Left cardiac atrium (tissue), 4 donors: ENCODE measurements at regions not wholly inside any gene's neighbourhood (a gene's known extent, or its start where the extent isn't known, plus 50 kb on each side); places are given as distances from the start of the nearest gene placed in this dataset.
"Not testable (repeated sequence)": the region's sequence is repeated elsewhere in the genome, so short reads cannot be mapped to it uniquely, and the experiment has no call there.

Source experiments
- ATAC-seq, 2 donors: fragments of 200-7000 bp; cut with Tn5 transposase; one replicate each; pipeline ENCODE4 v1.9.1; 2020; ENCODE audit warnings: mild to moderate bottlenecking in 2 of 2, moderate library complexity in 2 of 2
- DNase-seq: peaks from one replicate; pipeline ENCODE4 v3.0.0-alpha.2; 2020
- intact Hi-C, 2 donors: fragments of 100-400 bp; cut with DNase I; formaldehyde crosslinking; loops; one replicate each; pipeline versions ENCODE4 v1.14.1 to v1.15.1; 2022 to 2023
- donor health status: DM: no; HTN: yes; CAD: no.
- donor health status: DM: no; HTN: yes; CAD: no; lungs with severe emphysema.
- donor health status: DM: yes; HTN: yes; CAD: no.
- donor health status: Dilated cardiomyopathy.

DNA sequence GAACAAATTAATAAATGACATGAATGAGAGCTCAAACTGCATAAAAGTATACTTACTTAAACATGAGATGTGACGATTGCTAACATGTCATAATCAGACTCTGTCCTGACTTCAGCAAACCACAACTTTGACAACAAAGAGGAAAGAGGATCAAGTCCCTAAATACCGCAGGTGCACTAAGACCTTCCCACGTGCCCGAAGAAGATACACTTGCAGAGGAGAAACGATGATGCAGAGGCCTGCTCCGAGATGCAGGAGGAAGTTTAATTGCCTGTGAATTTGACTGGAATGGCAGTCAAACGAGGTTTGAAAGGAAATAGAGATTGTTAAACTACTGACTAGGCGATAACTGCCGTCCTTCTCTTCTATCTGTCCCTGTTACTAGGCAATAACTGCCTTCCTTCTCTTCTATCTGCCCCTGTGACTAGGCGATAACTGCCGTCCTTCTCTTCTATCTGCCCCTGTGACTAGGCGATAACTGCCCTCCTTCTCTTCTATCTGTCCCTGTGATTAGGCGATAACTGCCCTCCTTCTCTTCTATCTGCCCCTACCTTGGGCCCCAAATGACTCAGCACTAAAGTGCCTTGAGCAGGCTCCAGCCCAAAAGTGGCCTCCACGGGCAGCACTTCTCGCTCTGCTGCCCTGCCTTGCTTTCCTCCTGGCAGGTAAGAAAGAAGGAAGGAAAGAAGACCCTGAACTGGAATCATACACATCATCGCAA lies 2226.0 kb upstream of the DEFB115 start:
- DNase-seq, ATAC-seq, intact Hi-C loops: not testable (repeated sequence)

DNA sequence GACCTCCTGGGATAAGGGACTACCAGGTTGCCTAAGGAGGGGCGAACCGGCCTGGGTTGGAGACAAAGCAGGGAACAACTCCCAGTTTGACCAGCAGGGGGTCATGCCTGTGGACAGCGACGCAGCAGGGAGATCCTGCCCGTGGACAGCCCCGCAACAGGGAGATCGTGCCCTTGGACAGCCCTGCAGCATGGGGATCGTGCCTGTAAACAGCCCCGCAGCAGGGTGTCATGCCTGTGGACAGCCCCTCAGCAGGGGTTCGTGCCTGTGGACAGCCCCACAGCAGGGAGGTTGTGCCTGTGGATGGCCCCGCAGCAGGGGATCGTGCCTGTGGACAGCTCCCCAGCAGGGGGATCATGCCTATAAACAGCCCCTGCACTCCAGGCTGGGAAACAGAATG lies 2213.2 kb upstream of the DEFB115 start:
- DNase-seq, intact Hi-C loops, ATAC-seq: not testable (repeated sequence)

DNA sequence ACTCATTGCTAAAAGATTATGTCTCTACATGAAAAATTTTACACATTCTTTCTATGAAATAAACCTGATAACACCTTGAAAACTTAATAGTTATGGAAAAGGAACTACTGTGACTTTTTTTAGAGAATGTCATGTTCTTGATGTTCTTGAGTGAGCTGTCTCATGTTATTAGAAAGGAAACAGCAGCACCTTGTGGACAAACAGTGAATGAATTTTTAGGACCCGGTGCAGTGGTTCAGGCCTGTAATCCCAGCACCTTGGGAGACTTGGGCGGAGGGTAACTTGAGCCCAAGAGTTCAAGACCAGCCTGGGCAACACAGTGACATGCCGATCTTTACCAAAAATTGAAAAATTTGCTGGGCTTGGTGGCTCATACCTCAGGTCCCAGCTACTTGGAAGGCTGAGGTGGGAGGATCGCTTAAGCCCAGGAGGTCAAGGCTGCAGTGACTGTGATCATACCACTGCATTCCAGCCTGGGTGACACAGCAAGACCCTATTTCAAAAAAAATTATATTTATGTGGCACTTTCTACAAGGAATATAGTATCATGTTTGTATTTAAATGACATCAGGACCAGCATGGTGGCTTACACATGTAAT lies 2207.4 kb upstream of the DEFB115 start:
- ATAC-seq, DNase-seq, intact Hi-C loops: not testable (repeated sequence)

DNA sequence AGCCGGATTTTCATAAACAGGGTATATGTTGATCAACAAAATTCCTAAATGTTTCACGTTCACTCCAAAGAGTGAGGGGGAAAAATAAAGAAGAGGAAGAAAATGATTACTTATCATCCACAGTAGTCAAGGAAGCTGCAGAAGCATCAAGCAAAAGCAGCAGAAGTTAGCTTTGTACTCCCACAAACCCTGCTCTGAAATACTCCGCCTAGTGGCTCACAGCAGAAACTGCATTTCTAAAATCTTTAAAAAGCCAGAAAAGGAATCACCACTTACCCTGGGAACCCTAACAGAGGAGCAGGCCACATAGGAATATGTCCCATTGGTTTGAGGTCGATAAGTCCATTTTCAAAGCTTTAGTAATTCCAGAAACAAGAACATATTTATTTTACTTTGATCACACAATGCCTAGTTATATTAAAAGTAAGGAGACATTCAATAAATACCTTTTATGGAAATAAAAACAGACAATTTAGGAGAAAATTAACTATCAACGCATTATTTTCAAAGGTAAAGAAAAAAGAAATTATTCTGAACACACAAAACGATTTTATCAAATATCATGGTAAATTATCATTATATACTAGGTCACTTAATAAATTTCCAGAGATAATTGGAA lies 2199.5 kb upstream of the DEFB115 start:
- intact Hi-C loops, ATAC-seq, DNase-seq: not testable (repeated sequence)

DNA sequence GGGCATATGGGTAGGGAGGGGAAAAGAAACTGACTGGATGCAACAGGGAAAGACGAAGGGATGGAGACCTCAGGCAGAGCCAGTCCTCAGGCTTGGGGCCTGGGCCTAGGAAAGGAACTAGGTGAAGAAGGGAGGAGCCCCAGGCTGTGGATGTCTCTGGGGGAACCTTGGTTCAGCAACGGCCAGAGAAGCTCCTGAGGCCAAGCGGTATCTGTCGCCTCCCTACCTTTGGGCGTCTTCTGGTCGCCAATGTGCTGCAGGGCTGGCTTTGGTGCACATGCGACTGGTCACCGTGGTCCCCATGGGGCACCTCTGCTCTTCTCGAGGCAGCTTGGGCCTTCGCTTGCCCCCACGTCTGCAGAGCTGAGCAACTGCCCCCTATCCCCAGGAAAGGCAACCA lies 2195.0 kb upstream of the DEFB115 start:
- intact Hi-C loops, ATAC-seq, DNase-seq: not testable (repeated sequence)

DNA sequence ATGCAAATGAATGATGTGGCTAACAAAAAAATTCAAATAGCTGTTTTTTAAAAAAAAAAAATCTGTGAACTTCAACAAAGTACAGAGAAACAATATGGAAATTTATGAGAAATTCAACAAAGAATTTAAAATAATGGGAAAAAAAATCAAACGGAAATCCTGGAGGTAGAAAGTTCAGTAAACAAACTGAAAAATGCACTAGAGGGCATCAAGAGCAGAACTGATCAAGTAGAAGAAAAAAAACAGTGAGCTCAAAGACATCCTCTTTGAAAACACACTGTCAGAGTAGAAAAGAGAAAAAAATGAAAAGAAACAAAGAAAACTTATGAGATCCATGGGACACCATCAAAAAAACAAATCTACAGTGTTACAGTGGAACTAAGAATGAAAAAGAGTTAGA lies 2191.1 kb upstream of the DEFB115 start:
- DNase-seq, intact Hi-C loops, ATAC-seq: not testable (repeated sequence)

DNA sequence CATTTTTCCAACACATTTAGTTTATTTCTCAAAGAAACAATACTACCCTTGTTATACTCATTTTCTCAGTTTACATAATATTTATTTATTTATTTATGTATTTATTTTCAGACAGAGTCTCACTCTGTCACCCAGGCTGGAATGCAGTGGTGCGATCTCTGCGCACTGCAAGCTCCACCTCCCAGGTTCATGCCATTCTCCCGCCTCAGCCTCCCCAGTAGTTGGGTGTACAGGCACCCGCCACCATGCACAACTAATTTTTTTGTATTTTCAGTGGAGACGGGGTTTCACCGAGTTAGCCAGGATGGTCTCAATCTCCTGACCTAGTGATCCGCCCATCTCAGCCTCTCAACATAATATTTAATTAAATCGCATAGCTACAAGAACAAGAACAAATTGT lies 2183.8 kb upstream of the DEFB115 start:
- intact Hi-C loops, DNase-seq, ATAC-seq: not testable (repeated sequence)

DNA sequence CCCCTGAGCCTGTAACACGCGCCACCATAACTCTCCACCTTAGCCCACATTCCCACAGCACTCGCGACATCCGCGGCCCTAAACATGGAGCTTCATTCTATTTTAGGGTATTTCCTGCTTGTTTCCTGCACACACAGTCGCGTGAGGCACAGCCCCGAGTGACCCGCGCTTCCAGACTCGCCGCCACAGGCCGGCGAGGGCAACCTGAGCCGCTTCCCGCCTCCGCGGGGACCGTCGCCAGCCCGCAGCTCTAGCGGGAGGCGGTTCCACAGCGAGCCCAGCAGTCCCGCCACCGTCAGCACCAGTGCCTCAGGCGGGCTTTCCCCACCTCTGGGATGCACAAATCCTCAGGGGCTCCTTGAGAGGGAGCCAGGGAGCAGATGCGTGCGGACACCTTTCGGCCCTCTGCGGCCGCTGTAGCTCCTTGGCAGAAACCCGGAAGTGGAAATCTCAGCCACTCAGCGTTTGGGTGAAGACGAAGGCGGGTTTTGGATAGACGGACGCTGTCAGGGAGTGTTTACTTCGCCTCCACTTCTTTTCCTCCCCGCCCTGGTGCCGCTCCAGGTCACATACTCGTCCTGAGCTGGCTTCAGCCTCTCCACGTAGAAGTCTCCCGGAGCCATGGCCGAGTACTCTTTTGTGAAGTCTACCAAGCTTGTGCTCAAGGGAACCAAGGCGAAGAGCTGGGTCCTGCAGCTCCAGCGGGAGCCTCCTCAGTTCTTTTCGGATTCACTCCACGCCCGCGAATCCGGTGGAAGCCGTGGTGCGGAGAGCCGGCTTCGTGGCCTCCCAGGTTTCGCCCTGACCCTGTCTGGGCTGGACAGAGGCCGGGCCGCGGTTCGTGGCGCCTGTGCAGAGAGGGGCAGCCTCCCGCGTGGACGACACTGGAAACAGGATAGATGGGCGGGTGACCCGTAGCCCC lies 2177.4 kb upstream of the DEFB115 start:
- intact Hi-C loops: no loop called here
- ATAC-seq (peak; percentile 51 to 72), DNase-seq (no peak)

DNA sequence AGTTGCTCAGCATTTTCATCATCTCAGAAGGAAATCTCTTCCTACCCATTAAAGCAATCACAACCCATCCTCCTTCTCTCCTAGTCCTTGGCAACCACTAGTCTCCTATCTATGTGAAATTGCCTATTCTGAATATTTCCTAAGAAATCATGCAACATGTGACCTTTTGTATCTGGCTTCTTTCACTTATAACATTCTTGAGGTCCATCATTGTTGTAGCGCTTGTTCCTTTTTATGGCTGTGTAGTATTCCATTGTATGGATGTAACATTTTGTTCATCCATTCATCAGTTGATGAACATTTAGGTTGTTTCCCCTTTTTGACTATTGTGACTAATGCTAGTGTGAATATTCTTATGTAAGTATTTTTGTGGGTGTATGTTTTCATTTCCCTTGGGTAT lies 2175.8 kb upstream of the DEFB115 start:
- intact Hi-C loops, ATAC-seq, DNase-seq: not testable (repeated sequence)

DNA sequence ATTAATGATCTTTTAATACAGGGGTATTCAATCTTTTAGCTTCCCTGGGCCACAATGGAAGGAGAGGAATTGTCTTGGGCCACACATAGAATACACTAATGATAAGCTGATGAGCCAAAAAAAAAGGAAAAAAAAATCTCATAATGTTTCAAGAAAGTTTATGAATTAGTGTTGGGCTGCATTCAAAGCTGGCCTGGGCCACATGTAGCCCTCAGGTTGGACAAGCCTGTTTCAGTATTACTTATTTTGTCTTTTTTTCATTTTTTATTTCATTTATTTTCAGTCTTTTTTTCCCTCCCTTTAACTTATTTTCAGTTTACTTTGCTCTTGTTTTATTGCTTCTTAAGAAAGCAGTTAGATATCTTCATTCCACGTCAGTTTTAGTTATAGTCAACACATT lies 2171.8 kb upstream of the DEFB115 start:
- DNase-seq: no peak
- intact Hi-C loops: no loop called here
- ATAC-seq: no peak

DNA sequence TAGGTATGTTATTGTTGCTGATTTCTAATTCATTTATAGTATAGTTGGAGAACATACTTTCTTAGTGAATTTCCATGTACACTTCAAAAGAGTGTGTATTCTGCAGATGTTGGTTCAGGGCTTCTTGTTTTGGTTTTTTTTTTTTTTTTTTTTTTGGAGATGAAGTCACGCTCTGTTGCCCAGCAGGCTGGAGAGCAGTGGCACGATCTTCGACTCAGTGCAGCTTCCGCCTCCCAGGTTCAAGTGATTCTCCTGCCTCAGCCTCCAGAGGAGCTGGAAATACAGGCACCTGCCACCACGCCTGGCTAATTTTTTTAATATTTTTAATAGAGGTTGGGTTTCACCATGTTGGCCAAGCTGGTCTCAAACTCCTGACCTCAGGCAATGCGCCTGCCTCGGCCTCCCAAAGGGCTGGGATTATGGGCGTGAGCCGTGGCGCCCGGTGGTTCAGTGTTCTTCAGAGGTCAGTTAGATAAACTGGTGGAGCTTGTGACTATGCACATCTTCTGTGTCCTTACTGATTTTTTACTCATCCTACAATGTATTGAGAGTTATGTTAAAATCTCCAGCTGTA lies 2171.2 kb upstream of the DEFB115 start:
- intact Hi-C loops, DNase-seq, ATAC-seq: not testable (repeated sequence)

DNA sequence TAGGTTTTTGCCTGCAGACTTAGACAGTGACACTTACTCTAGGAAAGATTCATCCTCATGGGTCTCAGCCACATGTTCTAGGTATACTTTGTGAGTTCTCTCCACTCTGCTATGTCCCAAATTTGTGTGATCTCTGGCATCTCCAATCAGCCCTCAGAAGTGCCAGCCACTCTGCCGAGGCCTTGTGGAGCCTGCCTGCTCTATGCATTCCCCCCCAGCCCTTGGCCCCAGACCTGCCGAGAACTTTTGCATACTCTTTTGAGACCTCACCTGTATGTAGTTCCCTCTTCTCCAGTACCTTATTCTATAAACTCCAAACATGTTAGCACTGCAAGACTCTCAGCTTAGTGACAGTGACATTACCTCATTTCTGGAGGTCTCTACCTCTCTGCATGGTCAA lies 2170.5 kb upstream of the DEFB115 start:
- no peak for DNase-seq
- ATAC-seq: no peak
- intact Hi-C loops: no loop called here

DNA sequence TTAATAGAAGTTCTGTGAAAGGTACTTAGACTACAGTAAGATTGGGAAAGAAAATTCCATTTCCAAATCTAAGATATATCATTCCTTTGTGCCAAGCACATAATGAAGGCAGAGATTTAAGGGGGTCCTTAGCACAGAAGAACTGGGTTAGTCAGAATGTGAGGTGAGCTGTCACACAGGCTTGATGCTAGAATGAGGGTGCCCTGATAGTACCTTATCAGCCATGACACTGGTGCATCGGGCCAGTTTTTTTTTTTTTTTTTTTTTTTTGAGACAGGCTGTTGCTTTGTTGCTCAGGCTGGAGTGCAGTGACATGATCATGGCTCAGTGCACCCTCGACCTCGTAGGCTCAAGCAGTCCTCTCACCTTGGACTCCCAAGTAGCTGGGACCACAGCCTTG lies 2169.6 kb upstream of the DEFB115 start:
- intact Hi-C loops, DNase-seq: not testable (repeated sequence)

DNA sequence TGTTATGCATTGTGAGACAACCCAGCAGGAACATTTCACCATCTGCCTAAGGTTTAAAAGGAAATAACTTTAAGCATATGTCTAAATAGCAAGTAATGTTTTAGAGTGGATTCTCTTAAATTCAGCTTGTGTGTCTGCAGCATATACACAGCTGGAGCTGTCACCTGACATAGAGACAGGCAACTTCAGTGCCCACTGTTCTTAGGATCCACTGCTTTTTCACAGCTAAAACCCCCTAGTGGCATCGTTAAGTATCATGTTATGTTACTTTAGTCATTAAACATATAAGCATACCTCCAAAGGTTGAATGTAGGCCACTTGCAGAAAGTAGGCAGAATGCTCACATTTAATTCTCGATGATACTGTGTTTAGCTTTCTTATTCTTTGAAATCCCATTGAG lies 2169.0 kb upstream of the DEFB115 start:
- ATAC-seq, intact Hi-C loops, DNase-seq: not testable (repeated sequence)

More for the DNA sequence above, 2169.6 kb upstream of the DEFB115 start:
- ATAC-seq: not testable (repeated sequence)

DNA sequence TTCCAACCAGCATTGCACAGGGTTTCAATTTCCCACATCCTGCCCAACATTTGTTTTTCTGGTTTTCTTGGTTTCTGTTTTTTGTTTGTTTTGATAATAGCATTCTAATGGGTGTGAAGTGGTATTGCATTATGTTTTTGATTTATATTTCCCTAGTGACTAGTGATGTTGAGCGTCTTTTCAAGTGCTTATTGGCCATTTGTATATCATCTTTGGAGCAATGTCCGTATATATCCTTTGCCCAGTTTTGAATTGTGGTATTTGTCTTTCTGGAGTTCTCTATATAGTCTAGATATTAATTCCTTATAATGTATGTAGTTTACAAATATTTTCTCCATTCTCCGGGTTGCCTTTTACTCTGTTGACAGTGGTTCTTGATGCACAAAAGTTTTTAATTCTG lies 2168.1 kb upstream of the DEFB115 start:
- DNase-seq, intact Hi-C loops, ATAC-seq: not testable (repeated sequence)

DNA sequence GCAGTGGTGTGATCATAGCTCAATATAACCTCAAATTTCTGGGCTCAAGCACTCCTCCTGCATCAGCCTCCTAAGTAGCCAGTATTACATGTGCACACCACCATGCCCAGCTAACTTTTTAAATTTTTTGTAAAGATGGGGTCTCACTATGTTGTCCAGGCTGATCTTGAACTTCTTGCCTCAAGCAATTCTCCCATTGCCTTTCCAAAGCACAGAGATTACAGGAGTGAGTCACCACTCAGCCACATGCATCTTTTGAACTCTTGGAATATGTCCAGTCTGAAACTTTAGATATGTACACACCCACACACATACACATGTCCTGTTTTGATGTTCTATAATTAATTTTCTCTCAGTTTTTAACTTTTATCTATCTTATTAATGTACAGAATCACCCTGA lies 2163.5 kb upstream of the DEFB115 start:
- intact Hi-C loops, ATAC-seq, DNase-seq: not testable (repeated sequence)

DNA sequence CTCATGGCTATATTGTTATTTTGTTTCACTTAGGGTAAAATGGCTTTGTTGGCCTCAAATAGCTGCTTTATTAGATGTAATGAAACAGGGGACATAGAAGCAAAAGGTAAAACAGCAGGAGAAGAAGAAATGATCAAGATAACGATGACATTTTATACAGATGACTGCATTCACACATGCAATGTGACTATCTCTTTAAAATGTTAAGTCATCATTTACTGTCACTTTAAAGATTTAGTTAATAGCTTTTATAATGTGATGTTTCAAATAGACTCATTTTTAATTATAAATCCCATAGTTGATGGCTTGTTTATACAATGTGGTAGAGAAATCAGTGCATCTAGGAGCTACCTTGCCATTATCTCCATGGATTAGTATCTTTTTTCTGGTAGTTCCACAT lies 2160.8 kb upstream of the DEFB115 start:
- DNase-seq, intact Hi-C loops, ATAC-seq: not testable (repeated sequence)

DNA sequence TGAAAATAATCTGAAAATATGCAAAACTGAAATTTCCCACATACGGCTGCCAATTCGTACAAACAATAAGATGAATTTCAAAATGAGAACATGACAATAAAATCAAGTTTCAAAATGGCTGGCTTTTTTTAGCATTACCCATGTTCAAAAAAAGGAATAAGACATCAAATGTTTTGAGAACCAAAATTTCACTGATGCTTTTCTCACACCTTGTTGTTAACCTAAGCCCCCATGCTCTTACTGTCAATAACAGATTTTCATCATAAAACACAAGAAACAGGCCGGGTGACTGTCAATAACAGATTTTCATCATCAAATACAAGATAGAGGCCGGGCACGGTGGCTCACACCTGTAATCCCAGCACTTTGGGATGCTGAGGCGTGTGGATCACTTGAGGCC lies 2149.6 kb upstream of the DEFB115 start:
- intact Hi-C loops, ATAC-seq, DNase-seq: not testable (repeated sequence)

DNA sequence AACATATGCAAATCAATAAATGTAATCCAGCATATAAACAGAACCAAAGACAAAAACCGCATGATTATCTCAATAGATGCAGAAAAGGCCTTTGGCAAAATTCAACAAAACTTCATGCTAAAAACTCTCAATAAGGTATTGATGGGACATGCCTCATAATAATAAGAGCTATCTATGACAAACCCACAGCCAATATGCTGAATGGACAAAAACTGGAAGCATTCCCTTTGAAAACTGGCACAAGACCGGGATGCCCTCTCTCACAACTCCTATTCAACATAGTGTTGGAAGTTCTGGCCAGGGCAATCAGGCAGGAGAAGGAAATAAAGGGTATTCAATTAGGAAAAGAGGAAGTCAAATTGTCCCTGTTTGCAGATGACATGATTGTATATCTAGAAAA lies 2148.1 kb upstream of the DEFB115 start:
- DNase-seq, intact Hi-C loops, ATAC-seq: not testable (repeated sequence)
